ENCODE measurements at regions not wholly inside any gene's neighbourhood (a gene's known extent, or its start where the extent isn't known, plus 50 kb on each side); places are given as distances from the start of the nearest gene placed in this dataset.

DNA sequence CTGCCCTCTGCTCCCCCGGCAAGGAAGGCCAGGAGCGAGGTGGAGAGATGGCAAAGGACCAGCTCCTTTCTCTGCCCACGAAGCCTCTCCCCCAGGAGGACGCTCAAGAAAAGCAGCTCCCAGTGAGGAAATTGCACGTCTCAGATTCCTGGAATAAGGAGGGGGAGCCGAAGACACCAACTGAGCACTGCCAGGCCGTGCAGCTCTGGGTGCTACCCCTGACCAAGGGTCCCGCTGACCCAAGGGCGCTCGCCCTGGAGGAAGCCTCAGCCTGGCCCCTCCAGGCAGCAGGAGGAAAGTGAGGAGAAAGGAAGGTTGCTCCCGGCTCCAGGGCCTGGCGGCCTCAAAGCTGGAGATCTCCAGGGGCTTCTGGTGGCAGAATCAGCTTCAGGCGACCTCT, 174.1 kb upstream of the SFSWAP start:
- TF ChIP-seq, protein P1, sequence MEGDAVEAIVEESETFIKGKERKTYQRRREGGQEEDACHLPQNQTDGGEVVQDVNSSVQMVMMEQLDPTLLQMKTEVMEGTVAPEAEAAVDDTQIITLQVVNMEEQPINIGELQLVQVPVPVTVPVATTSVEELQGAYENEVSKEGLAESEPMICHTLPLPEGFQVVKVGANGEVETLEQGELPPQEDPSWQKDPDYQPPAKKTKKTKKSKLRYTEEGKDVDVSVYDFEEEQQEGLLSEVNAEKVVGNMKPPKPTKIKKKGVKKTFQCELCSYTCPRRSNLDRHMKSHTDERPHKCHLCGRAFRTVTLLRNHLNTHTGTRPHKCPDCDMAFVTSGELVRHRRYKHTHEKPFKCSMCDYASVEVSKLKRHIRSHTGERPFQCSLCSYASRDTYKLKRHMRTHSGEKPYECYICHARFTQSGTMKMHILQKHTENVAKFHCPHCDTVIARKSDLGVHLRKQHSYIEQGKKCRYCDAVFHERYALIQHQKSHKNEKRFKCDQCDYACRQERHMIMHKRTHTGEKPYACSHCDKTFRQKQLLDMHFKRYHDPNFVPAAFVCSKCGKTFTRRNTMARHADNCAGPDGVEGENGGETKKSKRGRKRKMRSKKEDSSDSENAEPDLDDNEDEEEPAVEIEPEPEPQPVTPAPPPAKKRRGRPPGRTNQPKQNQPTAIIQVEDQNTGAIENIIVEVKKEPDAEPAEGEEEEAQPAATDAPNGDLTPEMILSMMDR (IDR thresholded peaks at IDR 0.05): no peak
- TF ChIP-seq EZH2 (IDR thresholded peaks at IDR 0.05) (no peak), EZH2phosphoT487 (IDR thresholded peaks at IDR 0.05) (no peak)
